Uterus (tissue), 3 donors: ENCODE measurements at regions not wholly inside any gene's neighbourhood (a gene's known extent, or its start where the extent isn't known, plus 50 kb on each side); places are given as distances from the start of the nearest gene placed in this dataset.

ENCODE experiments used
- DNase-seq, 2 donors: peaks; one replicate each; pipeline ENCODE4 v3.0.0-alpha.2; 2019 to 2020
- H3K27ac ChIP-seq, 2 donors: fragments of 200-600 bp; sonication (generic); 1 replicate in 1 of 2; 2 replicates in 1 of 2; pipeline ENCODE4 v1.5.1; 2016 to 2018
- H3K27me3 ChIP-seq, 2 donors: fragments of 200-600 bp; sonication (generic); one replicate each; pipeline ENCODE4 v1.5.1; 2018 to 2019; ENCODE audit warnings: control low read depth in 1 of 2
- H3K36me3 ChIP-seq, 2 donors: fragments of 200-600 bp; sonication (generic); one replicate each; pipeline ENCODE4 v1.5.1; 2019; ENCODE audit warnings: control low read depth in 1 of 2
- H3K4me1 ChIP-seq, 2 donors: fragments of 200-600 bp; sonication (generic); one replicate each; pipeline ENCODE4 v1.5.1; 2018 to 2019; ENCODE audit warnings: control low read depth in 1 of 2
- H3K4me3 ChIP-seq, 2 donors: fragments of 200-600 bp; sonication (generic); 1 replicate in 1 of 2; 2 replicates in 1 of 2; pipeline ENCODE4 v1.5.1; 2018 to 2019; ENCODE audit warnings: mild to moderate bottlenecking in 1 of 2
- H3K9me3 ChIP-seq, 2 donors: fragments of 200-600 bp; sonication (generic); one replicate each; pipeline ENCODE4 v1.5.1; 2019; ENCODE audit warnings: control low read depth in 1 of 2
- CTCF ChIP-seq, 4 experiments: fragments of 200-600 bp in 2 of 4; fragments of 450-650 bp in 2 of 4; sonication (generic) in 2 of 4; IDR thresholded peaks; one replicate each; pipeline ENCODE4 v1.5.1; 2016 to 2019; ENCODE audit warnings: antibody characterized with exemption in 4 of 4, mild to moderate bottlenecking in 2 of 4, moderate library complexity in 1 of 4
- POLR2A ChIP-seq, 2 donors: fragments of 450-650 bp; IDR thresholded peaks; one replicate each; pipeline ENCODE4 v1.6.1; 2016; ENCODE audit warnings: antibody characterized with exemption in 2 of 2, mild to moderate bottlenecking in 1 of 2, moderate library complexity in 1 of 2
- intact Hi-C: fragments of 100-400 bp; cut with DNase I; formaldehyde crosslinking; loops from one replicate; pipeline ENCODE4 v1.15.1; 2023; ENCODE audit warnings: low total_unique reads
- donor health status: DM: yes; HTN: yes; CAD: no.

DNA sequence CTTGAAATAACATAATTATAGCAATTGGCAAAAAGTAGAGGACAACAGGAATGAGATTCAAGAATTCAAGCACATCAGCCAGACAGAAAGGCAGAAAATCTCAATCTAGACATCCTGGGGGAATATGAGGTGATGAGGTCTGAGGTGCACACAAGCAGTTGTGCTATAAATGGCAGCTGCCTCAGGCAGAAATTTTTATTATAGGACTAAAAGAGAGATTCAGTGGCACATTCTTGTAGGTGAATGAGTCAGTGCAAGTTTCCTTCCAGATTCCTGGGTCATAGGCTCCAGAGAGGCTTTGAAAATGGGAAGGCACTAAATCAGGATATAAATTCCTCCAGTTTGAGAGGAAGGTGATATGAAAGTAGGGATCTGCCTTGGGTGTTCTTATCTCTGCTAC is 127.2 kb upstream of the THSD7B start:
- no peaks in the 10 kb centered on the region for H3K27me3 ChIP-seq
- DNase-seq, result no peak
- H3K27ac ChIP-seq, result no peak overlapping the region
- no peaks in the 10 kb centered on the region for H3K36me3 ChIP-seq
- no peak for TF ChIP-seq CTCF (IDR thresholded peaks at IDR 0.05)
- no peak for TF ChIP-seq POLR2A (IDR thresholded peaks at IDR 0.05)
- no peaks in the 10 kb centered on the region for H3K4me1 ChIP-seq
- no peak overlapping the region for H3K4me3 ChIP-seq
- H3K9me3 ChIP-seq, result no peaks in the 10 kb centered on the region
- intact Hi-C loops, result no loop called here

DNA sequence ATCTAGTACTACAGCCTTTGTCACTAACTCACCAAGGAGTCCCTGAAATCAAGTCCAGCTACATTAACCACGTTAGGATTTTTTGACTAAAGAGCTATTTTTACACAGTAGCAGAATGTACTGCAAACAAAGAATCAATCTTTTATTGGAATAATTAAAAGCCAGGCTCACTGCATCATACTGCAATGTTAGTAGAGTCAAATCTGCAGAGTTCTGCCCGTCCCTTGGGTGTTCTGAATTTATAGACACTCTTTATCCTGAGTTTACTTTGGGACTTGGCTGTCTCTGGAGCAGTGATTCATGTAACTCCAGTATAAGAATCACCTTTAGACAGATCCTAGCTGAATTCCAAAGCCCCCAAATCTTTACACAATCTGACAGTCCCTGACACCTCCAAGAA is 127.9 kb upstream of the THSD7B start:
- H3K9me3 ChIP-seq, result no peaks in the 10 kb centered on the region
- H3K36me3 ChIP-seq, result no peaks in the 10 kb centered on the region
- H3K27me3 ChIP-seq, result no peaks in the 10 kb centered on the region
- no peak for TF ChIP-seq CTCF (IDR thresholded peaks at IDR 0.05)
- no peak for TF ChIP-seq POLR2A (IDR thresholded peaks at IDR 0.05)
- no peak overlapping the region for H3K27ac ChIP-seq
- no peak for DNase-seq
- intact Hi-C loops, result no loop called here
- H3K4me1 ChIP-seq, result no peaks in the 10 kb centered on the region
- H3K4me3 ChIP-seq, result no peak overlapping the region

GRCh38 chr2:136628490-136628889 is 136.9 kb upstream of the THSD7B start:
- intact Hi-C loops, result no loop called here

DNA sequence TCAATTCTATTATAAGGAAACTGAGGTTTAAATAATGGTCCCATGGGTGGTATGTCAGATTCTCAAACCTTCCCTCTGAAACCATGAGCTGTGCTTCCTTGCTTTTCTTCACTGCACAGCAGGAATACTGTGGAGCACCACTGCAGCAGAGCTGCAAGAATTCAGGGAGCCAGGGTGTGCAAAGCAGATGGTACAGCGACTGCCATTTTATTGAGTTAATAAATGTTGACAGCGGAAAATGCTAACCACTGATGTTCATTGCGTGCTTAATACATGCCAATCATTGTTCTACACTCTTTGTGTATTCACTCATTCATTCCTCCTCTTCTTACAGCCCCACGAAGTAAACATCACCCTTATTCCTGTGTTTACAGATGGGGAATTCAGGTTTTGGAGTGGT is 152.2 kb upstream of the THSD7B start:
- Histone ChIP-seq H3K9me3 (no peaks in the 10 kb centered on the region), H3K27ac (no peak overlapping the region), H3K27me3 (no peaks in the 10 kb centered on the region), H3K36me3 (no peaks in the 10 kb centered on the region), H3K4me3 (no peak overlapping the region), H3K4me1 (no peaks in the 10 kb centered on the region)
- no peak for TF ChIP-seq CTCF (IDR thresholded peaks at IDR 0.05)
- TF ChIP-seq POLR2A (IDR thresholded peaks at IDR 0.05), result no peak
- no peak for DNase-seq
- intact Hi-C loops, result no loop called here

More at GRCh38 chr2:136628490-136628889, 136.9 kb upstream of the THSD7B start:
- no peak for TF ChIP-seq CTCF (IDR thresholded peaks at IDR 0.05)
- no peak for TF ChIP-seq POLR2A (IDR thresholded peaks at IDR 0.05)
- no peaks in the 10 kb centered on the region for H3K36me3 ChIP-seq
- DNase-seq, result no peak
- H3K4me3 ChIP-seq, result no peak overlapping the region
- no peaks in the 10 kb centered on the region for H3K4me1 ChIP-seq
- no peaks in the 10 kb centered on the region for H3K27me3 ChIP-seq
- no peaks in the 10 kb centered on the region for H3K9me3 ChIP-seq
- no peak overlapping the region for H3K27ac ChIP-seq

- TF ChIP-seq POLR2A (IDR thresholded peaks at IDR 0.05), result no peak
- TF ChIP-seq CTCF (IDR thresholded peaks at IDR 0.05), result no peak
- Histone ChIP-seq H3K27ac (no peak overlapping the region), H3K27me3 (no peaks in the 10 kb centered on the region), H3K4me3 (no peak overlapping the region), H3K9me3 (no peaks in the 10 kb centered on the region), H3K36me3 (no peaks in the 10 kb centered on the region), H3K4me1 (no peaks in the 10 kb centered on the region)
- intact Hi-C loops, result no loop called here
- DNase-seq, result no peak
Observed at GRCh38 chr2:136612079-136612478, 153.3 kb upstream of the THSD7B start.
